ENCODE measurements at regions not wholly inside any gene's neighbourhood (a gene's known extent, or its start where the extent isn't known, plus 50 kb on each side); places are given as distances from the start of the nearest gene placed in this dataset.

DNA sequence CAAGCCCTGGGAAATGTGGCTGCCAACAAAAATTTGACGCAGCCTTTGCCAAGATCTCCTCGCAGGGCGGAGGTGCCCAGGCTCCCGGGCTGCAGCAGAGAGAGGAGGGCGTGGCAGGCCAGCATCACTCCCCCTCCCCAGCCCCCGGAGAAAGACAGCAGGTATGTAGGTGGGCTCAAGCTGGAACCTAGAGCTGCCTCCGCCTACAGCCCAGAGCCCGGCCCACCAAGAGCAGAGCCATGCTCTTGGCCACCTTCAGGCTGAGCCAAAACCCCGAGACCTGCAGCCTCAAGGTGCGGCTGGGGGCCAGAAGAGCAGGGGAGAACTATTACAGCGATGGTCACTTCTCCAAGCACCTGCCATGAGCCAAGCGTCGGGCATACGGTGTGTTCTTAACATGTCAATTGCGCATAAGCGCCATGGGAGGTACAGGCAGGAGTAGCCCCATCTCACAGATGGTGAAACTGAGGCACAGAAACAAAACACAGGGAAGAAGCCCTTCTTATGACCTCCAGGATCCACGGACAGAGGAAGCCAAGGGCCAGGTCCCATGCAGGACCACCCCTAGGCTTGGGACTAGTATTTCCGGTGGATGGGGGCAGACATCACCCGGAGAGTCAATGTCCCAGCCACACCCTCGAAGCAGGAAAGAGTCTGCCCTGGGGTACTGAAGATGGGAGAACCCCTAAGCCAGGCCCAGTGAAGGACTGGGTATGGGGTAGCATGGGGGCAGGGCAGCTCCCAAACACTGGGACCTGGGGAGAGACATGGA, 109.0 kb downstream of the NCOR2 start:
- TF ChIP-seq, protein P1, sequence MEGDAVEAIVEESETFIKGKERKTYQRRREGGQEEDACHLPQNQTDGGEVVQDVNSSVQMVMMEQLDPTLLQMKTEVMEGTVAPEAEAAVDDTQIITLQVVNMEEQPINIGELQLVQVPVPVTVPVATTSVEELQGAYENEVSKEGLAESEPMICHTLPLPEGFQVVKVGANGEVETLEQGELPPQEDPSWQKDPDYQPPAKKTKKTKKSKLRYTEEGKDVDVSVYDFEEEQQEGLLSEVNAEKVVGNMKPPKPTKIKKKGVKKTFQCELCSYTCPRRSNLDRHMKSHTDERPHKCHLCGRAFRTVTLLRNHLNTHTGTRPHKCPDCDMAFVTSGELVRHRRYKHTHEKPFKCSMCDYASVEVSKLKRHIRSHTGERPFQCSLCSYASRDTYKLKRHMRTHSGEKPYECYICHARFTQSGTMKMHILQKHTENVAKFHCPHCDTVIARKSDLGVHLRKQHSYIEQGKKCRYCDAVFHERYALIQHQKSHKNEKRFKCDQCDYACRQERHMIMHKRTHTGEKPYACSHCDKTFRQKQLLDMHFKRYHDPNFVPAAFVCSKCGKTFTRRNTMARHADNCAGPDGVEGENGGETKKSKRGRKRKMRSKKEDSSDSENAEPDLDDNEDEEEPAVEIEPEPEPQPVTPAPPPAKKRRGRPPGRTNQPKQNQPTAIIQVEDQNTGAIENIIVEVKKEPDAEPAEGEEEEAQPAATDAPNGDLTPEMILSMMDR (conservative IDR thresholded peaks at IDR 0.05 in 1 of 2, IDR thresholded peaks at IDR 0.05 in 1 of 2; ENCODE audit: low read depth in 1 of 2, low read length in 2 of 2), result no peak
- no peak for TF ChIP-seq EZH2 (IDR thresholded peaks at IDR 0.05; ENCODE audit: low read length, missing control alignments)

Data from fibroblast of lung (primary cell).